ENCODE measurements at regions not wholly inside any gene's neighbourhood (a gene's known extent, or its start where the extent isn't known, plus 50 kb on each side); places are given as distances from the start of the nearest gene placed in this dataset.

- intact Hi-C loops (cut with micrococcal nuclease; ENCODE audit: unreplicated experiment) (no loop called here), in situ Hi-C loops (cut with HindIII; ENCODE audit: low pct_unique_long_range_greater_than_20kb, low sequenced_read_pairs) (no loop called here)
- no peak overlapping the region for H3K4me3 ChIP-seq (ENCODE audit: low read depth in 2 of 2, low read length in 2 of 2)
- no peaks in the 10 kb centered on the region for H3K36me3 ChIP-seq (ENCODE audit: control insufficient read depth, insufficient read depth, low read length)
- BruUV-seq (replicated peaks) = no TSS peak
- no peak overlapping the region for H3K27ac ChIP-seq (ENCODE audit: low read length)
- no peaks in the 10 kb centered on the region for H3K27me3 ChIP-seq (ENCODE audit: control insufficient read depth, insufficient read depth, low read length)
- ATAC-seq = no peak
- no peak for DNase-seq (ENCODE audit: low read depth, low spot score)
- peaks cover 3% of the 10 kb centered on the region; the same call in 1 of the 2 replicates for H3K4me1 ChIP-seq (ENCODE audit: control insufficient read depth, insufficient read depth, low read length)
- no peaks in the 10 kb centered on the region for H3K9me3 ChIP-seq (ENCODE audit: control insufficient read depth, insufficient read depth, low read depth, low read length)
- ChIA-PET CTCF (no interaction called here), POLR2A (no interaction called here)
- TF ChIP-seq REST (IDR thresholded peaks at IDR 0.05; ENCODE audit: insufficient read depth in 1 of 2, low read depth in 2 of 2, low read length in 1 of 2) (no peak), POLR2AphosphoS5 (IDR thresholded peaks at IDR 0.05; ENCODE audit: low read depth, low read length) (no peak), CTCF (IDR thresholded peaks at IDR 0.05) (no peak), TCF7L2 (IDR thresholded peaks at IDR 0.05; ENCODE audit: low read depth, low read length) (no peak), SIN3A (IDR thresholded peaks at IDR 0.05; ENCODE audit: borderline replicate concordance, insufficient read depth, low read depth, low read length) (no peak)
Measured at GRCh38 chr1:94723463-94723862, 96.7 kb upstream of the SLC44A3 start.

GRCh38 chr1:94722181-94722580 lies 98.0 kb upstream of the SLC44A3 start:
- Histone ChIP-seq H3K36me3 (ENCODE audit: control insufficient read depth, insufficient read depth, low read length) (no peaks in the 10 kb centered on the region), H3K9me3 (ENCODE audit: control insufficient read depth, insufficient read depth, low read depth, low read length) (no peaks in the 10 kb centered on the region), H3K27ac (ENCODE audit: low read length) (no peak overlapping the region), H3K27me3 (ENCODE audit: control insufficient read depth, insufficient read depth, low read length) (no peaks in the 10 kb centered on the region), H3K4me1 (ENCODE audit: control insufficient read depth, insufficient read depth, low read length) (no peaks in the 10 kb centered on the region), H3K4me3 (ENCODE audit: low read depth in 2 of 2, low read length in 2 of 2) (no peak overlapping the region)
- TF ChIP-seq CTCF (IDR thresholded peaks at IDR 0.05) (no peak), TCF7L2 (IDR thresholded peaks at IDR 0.05; ENCODE audit: low read depth, low read length) (no peak), REST (IDR thresholded peaks at IDR 0.05; ENCODE audit: insufficient read depth in 1 of 2, low read depth in 2 of 2, low read length in 1 of 2) (no peak), SIN3A (IDR thresholded peaks at IDR 0.05; ENCODE audit: borderline replicate concordance, insufficient read depth, low read depth, low read length) (no peak), POLR2AphosphoS5 (IDR thresholded peaks at IDR 0.05; ENCODE audit: low read depth, low read length) (no peak)
- POLR2A ChIA-PET = no interaction called here
- in situ Hi-C loops (cut with HindIII; ENCODE audit: low pct_unique_long_range_greater_than_20kb, low sequenced_read_pairs) (no loop called here), intact Hi-C loops (cut with micrococcal nuclease; ENCODE audit: unreplicated experiment) (no loop called here)
- ATAC-seq (no peak), DNase-seq (ENCODE audit: low read depth, low spot score) (no peak)
- no TSS peak for BruUV-seq (replicated peaks)
- CTCF ChIA-PET = no interaction called here
